ENCODE measurements at regions not wholly inside any gene's neighbourhood (a gene's known extent, or its start where the extent isn't known, plus 50 kb on each side); places are given as distances from the start of the nearest gene placed in this dataset.
"Not testable (repeated sequence)": the region's sequence is repeated elsewhere in the genome, so short reads cannot be mapped to it uniquely, and the experiment has no call there.

DNA sequence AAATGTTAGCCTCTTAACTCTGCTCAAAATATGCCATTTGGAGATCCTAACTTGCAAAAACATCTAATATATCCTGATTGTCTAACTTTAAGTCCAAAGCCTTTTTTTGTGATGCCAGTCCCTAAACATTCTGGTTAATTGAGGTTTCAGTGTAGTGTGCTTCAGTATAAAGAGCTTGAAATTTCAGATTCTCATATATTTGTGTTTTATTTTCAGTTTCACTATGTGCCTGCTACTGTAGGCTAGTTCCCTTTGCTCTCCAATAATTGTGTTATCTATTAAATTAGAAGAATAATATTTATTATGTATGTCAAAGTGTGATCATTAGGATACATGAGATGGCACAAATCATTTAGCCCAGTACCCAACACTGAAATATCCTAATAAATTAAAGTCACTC, 1361.2 kb downstream of the XPNPEP1 start:
- Histone ChIP-seq H3K27ac (no peak overlapping the region), H3K4me3 (no peak overlapping the region)
- no peak for DNase-seq (ENCODE audit: low spot score)
- TF ChIP-seq, protein P1, sequence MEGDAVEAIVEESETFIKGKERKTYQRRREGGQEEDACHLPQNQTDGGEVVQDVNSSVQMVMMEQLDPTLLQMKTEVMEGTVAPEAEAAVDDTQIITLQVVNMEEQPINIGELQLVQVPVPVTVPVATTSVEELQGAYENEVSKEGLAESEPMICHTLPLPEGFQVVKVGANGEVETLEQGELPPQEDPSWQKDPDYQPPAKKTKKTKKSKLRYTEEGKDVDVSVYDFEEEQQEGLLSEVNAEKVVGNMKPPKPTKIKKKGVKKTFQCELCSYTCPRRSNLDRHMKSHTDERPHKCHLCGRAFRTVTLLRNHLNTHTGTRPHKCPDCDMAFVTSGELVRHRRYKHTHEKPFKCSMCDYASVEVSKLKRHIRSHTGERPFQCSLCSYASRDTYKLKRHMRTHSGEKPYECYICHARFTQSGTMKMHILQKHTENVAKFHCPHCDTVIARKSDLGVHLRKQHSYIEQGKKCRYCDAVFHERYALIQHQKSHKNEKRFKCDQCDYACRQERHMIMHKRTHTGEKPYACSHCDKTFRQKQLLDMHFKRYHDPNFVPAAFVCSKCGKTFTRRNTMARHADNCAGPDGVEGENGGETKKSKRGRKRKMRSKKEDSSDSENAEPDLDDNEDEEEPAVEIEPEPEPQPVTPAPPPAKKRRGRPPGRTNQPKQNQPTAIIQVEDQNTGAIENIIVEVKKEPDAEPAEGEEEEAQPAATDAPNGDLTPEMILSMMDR (IDR thresholded peaks at IDR 0.05) = no peak

DNA sequence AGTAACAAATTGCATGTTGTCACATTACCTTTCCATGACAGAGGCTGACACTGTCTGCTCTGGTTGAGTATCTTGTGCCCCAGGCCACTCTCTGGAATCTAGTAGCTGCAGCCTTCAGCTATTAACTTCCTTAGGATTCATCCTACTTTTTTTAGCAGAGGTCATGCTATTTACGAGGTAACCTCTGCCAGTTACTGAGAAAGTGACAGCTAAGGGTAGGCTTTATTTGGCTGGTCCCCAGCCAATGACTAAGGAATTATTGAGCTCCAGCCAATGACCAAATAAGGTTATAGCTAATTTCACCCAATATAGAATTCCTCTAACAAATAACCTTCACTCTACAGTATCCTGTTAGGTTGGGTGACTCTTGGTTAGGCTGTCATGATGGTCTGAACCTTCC, 1361.7 kb downstream of the XPNPEP1 start:
- Histone ChIP-seq H3K4me3 (no peak overlapping the region), H3K27ac (no peak overlapping the region)
- no peak for DNase-seq (ENCODE audit: low spot score)
- TF ChIP-seq, protein P1 (IDR thresholded peaks at IDR 0.05) = no peak

DNA sequence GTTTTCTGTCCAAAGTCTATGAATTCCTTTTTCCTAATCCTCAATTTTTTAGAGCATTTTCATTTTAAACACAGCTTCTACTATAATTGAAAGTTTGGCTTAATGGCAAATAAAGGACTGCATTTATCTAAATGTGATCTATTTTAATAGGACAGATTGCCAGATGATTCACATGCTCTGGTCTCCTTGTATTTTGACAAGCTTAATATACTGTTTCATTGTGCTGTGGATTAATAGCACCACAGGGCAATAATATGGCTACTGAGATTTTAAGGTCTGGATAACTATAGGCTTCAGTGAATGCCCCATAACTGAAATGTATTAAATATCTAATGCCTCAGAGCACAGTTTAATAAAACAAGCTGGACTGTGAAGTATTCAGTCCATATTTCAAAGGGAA, 1362.8 kb downstream of the XPNPEP1 start:
- Histone ChIP-seq H3K4me3 (no peak overlapping the region), H3K27ac (no peak overlapping the region)
- TF ChIP-seq, protein P1 (IDR thresholded peaks at IDR 0.05) = no peak
- no peak for DNase-seq (ENCODE audit: low spot score)

DNA sequence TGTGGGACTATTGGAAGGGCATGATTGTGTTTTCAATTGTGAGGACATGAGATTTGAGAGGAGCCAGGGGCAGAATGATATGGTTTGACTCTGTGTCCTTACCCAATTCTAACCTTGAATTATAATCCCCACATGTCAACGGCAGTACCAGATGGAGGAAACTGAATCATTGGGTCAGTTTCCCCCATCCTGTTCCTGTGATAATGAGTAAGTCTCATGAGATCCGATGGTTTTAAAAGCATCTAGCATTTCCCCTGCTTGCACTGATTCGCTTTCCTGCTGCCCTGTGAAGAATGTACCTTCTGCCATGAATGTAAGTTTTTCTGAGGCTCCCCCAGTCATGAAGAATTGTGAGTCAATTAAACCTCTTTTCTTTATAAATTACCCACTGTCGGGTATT, 1367.1 kb downstream of the XPNPEP1 start:
- no peak overlapping the region for H3K27ac ChIP-seq
- TF ChIP-seq, protein P1 (IDR thresholded peaks at IDR 0.05) = no peak
- H3K4me3 ChIP-seq = no peak overlapping the region
- DNase-seq (ENCODE audit: low spot score) = no peak

DNA sequence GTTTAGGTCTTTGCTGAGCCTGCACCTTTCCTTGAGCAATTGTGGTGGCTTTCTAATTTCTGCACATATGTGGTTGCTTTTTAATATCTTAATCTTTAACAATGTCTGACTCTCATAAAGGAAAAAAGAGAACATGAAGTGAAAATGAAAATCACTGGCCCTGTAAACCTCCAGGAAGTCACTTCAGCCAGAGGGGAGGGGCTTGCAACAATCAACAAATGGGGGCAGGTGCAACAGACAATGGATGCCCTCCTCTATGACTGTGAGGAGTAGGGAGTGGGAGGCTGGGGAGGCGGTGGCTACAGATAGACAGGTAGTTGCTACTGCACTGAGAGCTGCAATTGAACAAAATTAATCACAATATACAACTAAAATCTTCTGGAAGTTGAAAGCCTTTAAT, 1377.4 kb downstream of the XPNPEP1 start:
- H3K27ac ChIP-seq = no peak overlapping the region
- no peak for DNase-seq (ENCODE audit: low spot score)
- H3K4me3 ChIP-seq = no peak overlapping the region
- TF ChIP-seq, protein P1 (IDR thresholded peaks at IDR 0.05) = no peak

DNA sequence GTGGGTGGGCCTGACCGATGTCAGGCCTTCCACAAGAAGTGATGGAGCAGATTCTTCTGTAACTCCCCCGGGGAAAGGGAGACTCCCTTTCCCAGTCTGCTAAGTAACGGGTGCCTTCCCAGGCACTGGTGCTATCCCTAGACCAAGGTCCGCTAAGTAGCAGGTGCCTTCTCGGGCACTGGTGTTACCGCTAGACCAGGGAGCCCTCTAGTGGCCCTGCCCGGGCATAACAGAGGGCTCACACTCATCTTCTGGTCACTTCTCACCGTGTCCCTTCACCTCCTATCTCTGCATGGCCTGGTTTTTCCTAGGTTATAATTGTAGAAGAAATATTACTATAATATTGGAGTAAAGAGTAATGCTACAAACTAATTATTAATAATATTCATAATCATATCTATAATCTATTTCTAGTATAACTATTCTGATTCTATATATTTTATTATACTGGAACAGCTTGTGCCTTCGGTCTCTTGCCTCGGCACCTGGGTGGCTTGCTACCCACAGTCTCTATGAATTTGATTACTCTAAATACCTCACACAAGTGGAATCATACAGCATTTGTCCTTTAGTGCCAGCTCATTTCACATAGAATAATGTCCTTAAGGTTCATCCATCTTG, 1378.7 kb downstream of the XPNPEP1 start:
- no peak for DNase-seq (ENCODE audit: low spot score)
- no peak overlapping the region for H3K4me3 ChIP-seq
- no peak overlapping the region for H3K27ac ChIP-seq
- TF ChIP-seq, protein P1 (IDR thresholded peaks at IDR 0.05) = peak; percentile 70

DNA sequence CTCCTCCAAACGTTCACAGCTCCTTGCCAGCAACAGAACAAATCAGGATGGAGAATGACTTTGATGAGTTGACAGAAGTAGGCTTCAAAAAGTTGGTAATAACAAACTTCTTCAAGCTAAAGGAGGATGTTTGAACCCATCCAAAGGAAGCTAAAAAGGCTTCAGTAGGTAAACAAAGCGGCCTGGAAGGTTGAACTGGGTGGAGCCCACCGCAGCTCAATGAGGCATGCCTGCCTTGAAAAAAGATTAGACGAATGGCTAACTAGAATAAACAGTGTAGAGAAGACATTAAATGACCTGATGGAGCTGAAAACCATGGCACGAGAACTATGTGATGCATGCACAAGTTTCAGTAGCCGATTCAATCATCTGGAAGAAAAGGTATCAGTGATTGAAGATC, 1369.0 kb upstream of the SORCS1 start:
- not testable (repeated sequence) for H3K4me3 ChIP-seq; H3K27ac ChIP-seq; DNase-seq (ENCODE audit: low spot score)
